HG03066 (cell line): ENCODE measurements at regions not wholly inside any gene's neighbourhood (a gene's known extent, or its start where the extent isn't known, plus 50 kb on each side); places are given as distances from the start of the nearest gene placed in this dataset.
"Not testable (repeated sequence)": the region's sequence is repeated elsewhere in the genome, so short reads cannot be mapped to it uniquely, and the experiment has no call there.

Experiments used
- ATAC-seq: cut with Tn5 transposase; IDR thresholded peaks from one replicate; pipeline ENCODE4 v1.9.1; 2021; ENCODE audit warnings: low read depth; ENCODE audit not compliant: unreplicated experiment

DNA sequence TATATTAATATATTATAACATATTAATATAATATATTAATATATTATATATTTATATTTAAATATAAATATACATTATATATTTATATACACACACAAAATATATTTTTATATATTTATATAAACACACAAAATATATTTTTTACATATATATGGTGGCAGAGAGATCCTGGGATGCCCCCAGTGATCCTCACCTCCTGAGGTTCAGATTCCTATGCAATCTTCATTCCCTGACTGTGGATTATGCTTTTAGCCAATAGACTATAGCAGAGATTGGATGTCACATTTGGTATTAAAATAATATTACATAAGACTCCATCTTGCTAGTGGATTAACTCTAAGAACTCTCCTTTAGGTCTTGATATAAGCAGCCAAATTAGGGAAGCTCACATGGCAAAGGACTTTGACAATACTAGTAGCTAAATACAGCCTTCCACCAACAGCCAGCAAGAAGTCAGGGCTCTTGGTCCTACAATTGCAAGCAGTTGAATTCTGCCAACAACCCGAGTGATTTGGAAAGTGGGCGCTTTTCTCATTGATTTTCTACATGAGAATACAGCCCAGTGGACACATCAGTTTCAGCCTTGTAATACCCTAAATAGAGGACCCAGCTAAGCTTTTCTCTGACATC, 681.0 kb downstream of the C6orf118 start:
- ATAC-seq, result no peak

DNA sequence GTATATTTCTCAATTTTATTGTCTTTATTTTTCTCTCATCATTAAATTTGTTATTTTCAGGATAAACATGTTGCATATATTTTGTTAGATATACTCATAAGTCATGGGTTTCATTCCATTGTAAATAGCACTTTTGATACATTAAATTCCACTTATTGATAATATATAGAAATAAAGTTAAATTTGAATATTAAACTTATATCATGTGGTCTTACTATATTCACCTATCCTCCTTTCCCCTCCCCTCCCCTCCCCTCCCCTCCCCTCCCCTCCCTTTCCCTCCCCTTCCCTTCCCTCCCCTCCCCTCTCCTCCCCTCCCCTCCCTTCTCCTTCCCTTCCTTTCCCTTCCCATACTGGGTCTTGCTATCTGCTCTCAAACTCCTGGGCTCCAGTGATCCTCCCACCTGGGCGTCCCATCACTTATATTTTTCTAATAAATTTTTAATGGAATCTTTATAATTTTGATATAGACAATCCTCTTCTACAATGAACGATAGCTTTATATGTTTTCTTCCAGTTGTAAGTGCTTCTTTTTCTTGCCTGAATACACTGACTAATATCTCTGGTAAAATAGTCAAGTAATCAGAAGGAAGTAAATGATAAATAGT, 692.4 kb downstream of the C6orf118 start:
- ATAC-seq, result no peak

DNA sequence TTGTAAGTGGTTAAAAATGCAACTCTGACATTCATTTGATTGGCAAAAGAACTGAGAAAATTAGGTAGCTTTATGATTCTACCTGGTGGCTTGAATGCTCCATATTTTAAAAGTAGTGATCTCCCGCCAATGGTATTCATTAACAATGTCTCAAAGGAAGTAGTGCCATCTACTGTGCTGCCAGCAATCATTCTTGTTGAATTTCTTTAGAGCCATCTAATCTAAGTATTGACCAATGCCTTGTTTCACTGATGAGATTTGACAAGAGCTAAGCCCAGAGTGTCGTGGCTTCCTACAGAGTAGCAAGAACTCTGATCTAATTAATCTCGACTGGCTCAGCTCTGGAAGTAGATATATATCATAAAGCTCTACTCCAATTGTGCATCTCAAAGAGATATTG, 696.7 kb downstream of the C6orf118 start:
- ATAC-seq, result no peak

DNA sequence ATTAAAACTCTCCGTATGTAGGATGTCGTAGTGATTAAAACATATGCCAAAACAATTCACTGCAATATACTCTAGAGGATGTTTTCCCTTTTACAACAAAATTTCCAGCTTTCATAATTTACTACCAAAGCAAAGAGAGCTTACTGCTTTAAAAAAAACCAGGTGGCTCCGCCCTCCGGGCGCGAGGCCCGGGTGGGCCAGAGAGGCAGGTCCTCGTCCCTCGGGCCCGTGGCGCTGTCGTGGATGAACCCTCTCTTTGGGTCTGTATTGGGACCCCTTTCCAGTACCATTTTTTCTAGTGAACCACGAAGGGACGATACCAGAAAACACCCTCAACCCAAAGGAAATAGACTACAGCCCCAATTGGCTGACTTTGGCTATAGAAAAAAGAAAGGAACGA, 698.5 kb downstream of the C6orf118 start:
- ATAC-seq, result not testable (repeated sequence)

DNA sequence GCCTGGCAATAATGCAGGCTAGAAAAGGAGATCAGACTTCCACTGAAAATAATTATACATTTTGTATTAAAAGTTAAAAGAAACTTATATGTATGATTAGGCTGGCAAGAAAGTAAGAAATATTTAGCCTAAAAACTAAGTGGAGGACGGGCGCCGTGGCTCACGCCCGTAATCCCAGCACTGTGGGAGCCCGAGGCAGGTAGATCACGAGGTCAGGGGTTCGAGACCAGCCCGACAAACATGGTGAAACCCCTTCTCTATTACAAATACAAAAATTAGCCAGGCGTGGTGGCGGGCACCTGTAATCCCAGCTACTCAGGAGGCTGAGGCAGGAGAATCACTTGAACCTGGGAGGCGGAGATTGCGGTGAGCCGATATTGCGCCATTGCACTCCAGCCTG, 707.0 kb downstream of the C6orf118 start:
- not testable (repeated sequence) for ATAC-seq

DNA sequence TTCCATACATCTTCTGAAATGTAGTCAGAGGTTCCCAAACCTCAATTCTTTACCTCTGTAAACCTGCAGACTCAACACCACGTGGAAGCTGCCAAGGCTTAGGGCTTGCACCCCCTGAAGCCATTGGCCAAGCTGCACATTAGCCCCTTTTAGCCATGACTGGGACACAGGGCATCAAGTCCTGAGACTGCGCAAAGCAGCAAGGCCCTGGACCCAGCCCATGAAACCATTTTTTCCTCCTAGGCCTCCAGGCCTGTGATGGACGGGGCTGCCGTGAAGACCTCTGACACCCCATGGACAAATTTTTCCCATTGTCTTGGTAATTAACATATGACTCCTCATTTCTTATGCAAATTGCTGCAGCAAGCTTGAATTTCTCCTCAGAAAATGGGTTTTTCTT, 727.8 kb downstream of the C6orf118 start:
- ATAC-seq, result no peak

DNA sequence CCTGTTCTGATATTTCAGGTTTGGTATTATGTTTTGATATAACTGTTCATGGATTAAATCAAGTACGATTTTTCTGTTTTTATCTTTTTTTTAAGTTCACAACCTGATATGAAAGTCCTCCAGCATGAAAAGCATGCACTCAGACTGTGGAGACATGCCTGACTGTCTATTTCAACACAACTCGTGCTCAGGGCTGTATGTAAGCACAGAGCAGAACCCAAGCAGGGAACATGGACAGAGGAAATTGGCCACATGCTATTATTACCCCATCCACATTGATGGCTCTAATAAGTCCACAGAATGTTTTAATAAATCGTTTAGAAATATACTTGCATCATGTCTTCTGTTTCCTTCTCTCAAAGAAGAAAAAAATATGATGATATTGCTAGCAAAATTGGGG, 730.4 kb downstream of the C6orf118 start:
- no peak for ATAC-seq

DNA sequence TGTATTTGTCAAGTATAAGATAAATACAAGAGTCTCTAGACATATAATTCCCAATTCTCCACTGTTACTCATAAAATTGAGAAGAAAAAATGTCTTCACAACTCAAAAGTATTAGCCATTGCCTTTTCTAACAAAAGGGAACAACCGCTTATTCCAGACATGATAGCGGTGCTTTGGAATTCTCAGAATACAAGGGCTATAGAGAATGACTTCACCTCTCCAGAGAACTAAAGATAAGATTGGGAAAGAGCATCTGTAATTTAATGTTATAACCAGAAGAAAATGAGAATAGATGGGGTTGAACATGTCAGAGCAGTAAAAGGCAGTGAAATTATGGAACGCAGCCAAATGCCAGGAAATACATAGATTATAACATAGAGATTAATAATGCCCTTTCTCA, 730.8 kb downstream of the C6orf118 start:
- ATAC-seq, result no peak

DNA sequence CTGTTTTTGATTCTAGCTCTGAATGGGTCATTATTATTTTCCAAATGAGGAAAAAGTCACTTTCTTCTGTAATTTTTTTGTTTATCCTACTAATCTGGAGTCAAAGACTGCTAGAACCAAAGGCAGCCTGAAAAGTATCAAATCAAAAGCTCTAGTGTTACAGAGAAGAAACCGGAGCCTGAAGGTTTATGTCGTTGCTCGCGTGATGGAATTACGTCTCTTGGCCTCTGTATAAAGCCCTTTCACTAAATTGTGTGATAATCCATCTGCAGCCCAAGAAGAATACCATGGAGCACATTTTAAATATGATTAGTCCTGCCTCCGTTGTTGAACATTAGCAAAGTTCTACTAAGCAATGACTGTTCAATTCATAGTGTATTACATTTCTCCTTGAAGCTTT, 738.6 kb downstream of the C6orf118 start:
- ATAC-seq, result no peak

DNA sequence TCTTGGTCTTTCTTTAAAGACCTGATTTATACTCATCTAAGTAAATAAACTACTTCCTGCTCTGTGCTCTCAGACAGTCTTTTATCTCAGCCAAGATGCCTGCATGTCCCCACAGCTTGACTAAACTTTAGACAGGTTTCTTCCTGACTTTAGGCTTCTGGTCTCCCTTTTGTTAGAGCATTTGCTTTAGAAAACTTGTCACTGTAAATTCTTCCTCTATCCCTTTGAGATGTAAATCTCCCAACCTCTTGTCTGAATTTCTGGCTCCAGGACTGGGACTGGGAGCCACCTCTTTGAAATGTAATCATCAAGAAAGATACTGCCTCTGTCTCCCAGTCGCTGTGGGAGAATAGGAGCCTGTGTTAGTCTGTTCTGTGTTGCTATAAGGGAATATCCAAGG, 739.9 kb downstream of the C6orf118 start:
- no peak for ATAC-seq

DNA sequence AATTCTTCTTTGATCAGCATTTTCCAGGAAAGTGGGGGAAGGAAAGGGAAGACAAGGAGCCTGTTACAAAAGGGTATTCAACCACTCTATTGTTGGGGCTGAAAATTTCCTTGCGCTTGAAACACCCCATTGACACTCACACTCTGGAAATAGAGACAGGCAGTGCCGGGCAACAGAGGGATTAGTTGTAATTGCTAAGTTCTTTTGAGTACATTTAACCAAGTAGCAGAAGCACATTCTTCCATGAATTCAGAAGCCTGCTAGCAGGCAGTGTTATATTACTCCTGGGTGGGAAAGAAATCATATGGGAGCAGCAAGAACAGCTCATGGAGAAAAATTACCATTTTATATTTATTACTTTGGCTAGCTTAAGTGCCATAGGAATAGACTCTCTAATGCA, 745.5 kb downstream of the C6orf118 start:
- no peak for ATAC-seq

DNA sequence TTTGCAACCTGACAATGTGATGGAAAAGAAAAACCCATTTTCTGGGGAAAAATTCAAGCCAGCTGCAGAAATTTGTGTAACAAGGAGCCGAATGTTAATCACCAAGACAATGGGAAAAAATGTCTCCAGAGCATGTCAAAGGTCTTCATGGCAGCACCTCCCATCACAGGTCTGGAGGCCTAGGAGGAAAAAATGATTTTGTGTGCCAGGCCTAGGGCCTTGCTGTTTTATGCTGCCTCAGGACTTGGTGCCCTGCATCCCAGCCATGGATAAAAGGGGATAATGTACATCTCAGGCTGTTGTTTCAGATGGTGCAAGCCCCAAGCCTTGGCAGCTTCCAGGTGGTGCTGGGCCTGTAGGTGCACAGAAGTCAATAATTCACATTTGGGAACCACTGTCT, 747.7 kb downstream of the C6orf118 start:
- no peak for ATAC-seq

DNA sequence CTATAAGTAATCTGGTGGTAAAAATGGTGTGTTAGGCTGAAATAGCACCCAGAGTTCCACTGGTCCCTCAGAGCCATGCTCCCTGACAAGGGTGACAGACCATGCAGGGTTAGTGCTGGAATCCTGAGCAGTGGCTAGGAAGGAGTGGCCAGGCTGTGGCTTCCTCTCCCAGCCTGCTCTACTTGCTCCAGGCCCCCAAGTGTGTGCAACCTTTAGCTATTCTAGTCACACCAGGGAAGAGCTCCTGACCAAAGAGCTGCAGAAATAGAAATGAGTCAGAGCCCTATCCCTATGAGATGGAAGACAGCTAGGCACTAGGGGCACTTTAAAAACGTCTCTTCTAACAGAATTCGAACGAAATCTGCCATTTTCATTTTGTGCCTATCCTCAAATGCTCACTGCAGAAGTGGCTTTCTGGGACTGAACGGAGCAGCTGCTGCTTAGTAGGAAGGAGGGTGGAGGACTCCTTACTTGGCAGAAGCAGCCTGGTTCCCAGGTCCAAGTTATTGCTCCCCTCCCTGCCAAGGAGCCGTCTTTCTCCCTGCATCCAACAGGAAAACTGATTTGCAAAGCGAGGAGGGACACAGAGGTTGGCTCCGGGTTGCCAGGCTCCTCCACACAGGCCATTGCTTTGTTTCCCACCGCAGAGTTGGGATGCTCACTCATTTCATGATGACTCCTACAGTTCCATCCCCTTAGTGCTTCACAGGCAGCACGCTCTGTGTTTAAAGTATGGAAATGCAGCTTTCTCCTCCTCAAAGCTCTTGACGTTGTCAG, 754.5 kb downstream of the C6orf118 start:
- ATAC-seq, result no peak

DNA sequence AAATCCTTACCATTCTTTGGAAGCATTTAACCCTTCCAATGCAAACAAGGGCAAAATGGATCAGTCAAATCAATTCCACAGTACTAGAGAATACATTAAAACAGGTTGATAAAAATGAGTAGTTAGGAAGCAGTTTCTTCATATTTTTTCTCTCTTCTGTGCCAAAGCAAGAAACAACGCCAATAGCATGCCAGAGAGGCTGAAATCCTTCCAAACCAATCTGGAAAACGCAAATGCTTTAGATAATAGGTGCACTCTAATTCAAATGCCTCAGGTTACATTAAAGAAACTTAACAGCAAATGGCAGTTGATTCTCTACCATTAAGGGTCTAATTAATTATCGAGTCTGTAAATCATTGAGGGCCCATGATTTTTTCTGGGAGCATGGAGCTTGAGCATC, 755.2 kb downstream of the C6orf118 start:
- no peak for ATAC-seq

DNA sequence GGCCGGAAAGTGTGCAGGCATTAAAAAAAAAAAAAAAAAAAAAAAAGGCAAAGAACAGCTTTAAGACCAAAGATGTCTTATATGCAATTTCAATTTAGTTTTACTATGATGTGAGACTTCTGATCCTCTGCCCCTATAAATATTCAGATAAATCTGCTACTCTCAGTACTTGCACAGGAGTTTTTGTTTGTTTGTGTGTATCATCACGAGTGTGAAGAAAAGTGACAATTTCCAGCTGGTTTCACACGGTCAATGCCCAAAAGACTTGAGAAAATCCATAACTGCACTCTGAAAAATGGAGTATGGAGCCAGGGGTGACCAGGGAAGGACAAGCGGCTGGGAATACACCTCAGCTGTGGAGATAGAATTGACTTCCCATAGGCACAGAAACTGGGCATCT, 757.7 kb downstream of the C6orf118 start:
- ATAC-seq, result no peak

DNA sequence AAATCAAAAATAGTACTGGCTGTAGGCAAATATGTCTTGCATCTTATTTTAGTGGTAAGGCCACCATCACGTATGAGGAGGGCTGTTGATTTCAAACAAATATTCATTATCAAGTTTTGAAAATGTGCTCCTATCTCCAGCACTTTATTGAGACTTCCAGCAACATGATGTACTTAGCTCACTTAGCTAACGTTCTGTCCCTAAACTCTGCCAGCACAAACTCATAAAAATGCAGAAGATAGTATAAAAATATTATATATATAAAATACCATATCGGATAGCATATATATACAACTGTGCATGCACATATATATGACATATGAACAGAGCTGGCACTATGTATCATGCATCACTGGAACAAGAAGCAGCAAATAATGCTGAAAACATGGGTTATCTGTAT, 762.3 kb downstream of the C6orf118 start:
- no peak for ATAC-seq

DNA sequence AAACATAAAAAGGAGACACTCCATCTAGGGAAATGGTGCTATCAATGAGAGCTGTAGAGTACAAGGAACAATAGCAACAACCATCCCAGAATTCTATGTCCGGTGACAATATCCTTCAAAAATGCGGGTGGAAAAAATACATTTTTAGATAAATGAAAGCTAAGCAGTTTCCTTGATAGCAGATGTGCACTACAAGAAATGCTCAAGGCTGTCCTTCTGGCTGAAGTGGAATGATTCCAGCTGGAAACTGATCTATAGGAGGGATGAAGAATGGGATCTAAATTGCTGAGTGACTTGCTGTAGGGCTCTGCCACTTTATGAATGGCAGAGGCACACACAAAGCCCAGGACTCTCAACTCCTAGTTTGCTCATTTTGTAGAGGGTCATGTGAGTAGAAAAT, 763.1 kb downstream of the C6orf118 start:
- ATAC-seq, result no peak

DNA sequence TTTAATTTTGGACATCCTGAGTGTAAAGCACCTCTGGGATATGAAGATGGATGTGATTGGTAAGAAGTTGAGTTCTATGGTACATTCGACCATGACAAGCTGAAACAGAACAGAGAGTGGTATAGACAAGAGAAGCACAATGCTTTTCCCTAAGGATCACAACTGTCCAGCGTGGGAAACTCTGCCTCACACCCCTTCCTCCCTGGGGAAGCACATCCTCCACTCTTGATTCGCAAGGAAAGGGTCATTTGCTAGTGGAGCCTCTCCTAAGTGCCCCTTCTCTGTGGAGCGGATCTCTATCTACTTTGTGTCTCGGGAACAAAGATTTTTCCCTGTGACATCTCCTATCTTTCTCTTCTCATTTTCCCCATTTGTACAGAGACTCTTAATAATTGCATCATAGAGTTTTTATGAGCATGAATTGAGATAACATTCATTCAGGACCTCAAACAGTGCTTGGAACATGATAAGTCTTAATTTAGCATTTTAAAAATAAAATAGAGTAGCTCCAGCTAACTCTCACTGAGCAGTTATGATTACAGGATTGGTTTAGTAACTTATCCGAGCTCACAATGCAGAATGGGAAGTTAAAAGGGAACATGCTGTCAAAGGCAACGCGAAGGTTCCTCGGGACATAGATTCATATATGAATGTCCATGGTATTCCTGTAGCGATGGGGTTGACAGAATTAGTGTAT, 775.2 kb downstream of the C6orf118 start:
- ATAC-seq, result no peak

DNA sequence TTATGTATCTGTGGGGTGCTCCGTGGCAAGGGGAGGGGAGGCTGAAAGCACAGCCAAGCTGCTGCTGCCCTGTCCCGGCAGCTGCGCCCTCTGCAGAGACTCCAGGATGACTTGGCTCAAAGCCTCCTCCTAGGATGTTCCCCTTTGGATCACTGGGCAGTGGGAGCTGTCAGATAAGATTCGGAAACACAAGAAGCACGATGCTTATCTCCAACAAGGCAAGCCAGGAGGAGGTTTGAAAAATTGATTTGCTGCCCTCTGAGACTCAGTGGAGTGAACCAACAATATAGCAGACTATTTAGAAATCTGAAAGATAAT, 776.4 kb downstream of the C6orf118 start:
- ATAC-seq, result no peak

DNA sequence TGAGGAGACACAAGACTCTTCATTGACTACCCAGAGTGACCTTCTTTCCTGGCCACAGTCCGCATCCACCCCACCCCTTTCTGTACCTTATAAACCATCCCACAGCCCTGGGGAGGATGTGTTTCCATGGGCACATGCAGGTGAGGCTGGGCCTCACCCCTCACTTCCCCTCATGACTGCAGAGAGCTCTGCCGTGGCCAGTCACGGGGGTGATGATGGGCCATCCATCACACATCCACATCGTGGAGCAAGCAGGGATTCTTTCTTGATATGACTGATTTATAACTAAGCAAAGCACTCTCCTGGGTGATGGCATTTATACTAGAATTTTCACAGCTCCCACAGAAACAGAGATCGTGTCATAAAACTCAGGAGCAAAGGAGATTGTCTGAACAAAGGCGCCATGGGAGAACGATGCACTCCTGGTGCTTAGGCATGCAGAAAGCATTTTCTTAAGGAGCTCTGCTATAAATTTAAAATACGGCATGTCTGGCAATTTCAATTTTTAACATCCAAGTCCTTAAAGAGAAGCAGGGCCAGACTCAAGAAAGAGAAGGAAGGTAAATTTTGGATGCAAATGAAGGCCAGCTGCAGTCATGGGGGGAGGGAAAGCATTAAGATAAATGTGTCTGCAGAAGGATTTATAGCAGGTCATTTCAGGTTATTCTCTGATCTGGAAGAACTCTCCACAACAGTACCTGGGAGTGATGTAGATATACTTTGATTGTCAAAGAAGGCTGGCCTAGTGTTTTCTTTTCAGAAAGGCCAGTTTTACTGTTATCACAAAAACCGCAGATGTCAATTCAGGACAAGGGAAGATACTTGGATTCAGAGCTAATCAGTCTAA, 777.0 kb downstream of the C6orf118 start:
- no peak for ATAC-seq

DNA sequence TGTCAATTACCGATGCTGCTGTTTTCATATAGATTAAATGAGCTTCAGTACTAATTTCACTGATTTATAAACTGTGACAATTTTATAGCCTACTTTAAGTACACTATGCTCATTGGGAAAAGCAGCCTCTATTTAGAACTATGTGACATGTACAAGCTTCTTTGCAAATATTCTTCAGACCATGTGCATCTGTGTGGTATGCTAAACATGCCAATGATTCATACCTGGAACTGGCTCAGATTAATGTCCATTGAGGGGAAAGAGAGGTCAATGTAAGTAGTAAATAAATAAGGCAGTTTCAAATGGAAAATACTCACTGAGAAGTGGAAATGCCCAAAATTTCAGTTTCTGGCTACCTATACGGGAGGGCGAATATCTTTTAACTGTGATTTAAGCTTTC, 777.7 kb downstream of the C6orf118 start:
- no peak for ATAC-seq
